Breast epithelium (tissue), 4 donors: ENCODE measurements at regions not wholly inside any gene's neighbourhood (a gene's known extent, or its start where the extent isn't known, plus 50 kb on each side); places are given as distances from the start of the nearest gene placed in this dataset.

Experiments used
- DNase-seq, 2 donors: peaks; one replicate each; pipeline ENCODE4 v3.0.0-alpha.2; 2019; ENCODE audit warnings: low spot score in 2 of 2
- H3K27ac ChIP-seq, 2 donors: fragments of 200-600 bp; sonication (generic) in 1 of 2; one replicate each; pipeline ENCODE4 v1.5.1; 2016 to 2019; ENCODE audit warnings: mild to moderate bottlenecking in 1 of 2
- H3K27me3 ChIP-seq, 2 donors: fragments of 200-600 bp; sonication (generic) in 1 of 2; one replicate each; pipeline versions ENCODE4 v1.5.1 to v1.6.0; 2017 to 2019; ENCODE audit warnings: control low read depth in 1 of 2, mild to moderate bottlenecking in 1 of 2
- H3K36me3 ChIP-seq: fragments of 200-600 bp; one replicate; pipeline ENCODE4 v1.5.1; 2019
- H3K4me1 ChIP-seq, 2 donors: fragments of 200-600 bp; sonication (generic); one replicate each; pipeline ENCODE4 v1.5.1; 2016 to 2019; ENCODE audit warnings: control low read depth in 1 of 2
- H3K4me3 ChIP-seq, 3 donors: fragments of 200-600 bp; sonication (generic); 1 replicate in 2 of 3; 2 replicates in 1 of 3; pipeline ENCODE4 v1.5.1; 2016 to 2019; ENCODE audit warnings: mild to moderate bottlenecking in 3 of 3, moderate library complexity in 2 of 3
- H3K9me3 ChIP-seq, 2 donors: fragments of 200-600 bp; sonication (generic) in 1 of 2; one replicate each; pipeline ENCODE4 v1.5.1; 2016 to 2019; ENCODE audit warnings: control low read depth in 1 of 2
- POLR2A ChIP-seq: fragments of 450-650 bp; IDR thresholded peaks from one replicate; pipeline ENCODE4 v1.6.1; 2016; ENCODE audit warnings: antibody characterized with exemption, mild to moderate bottlenecking, moderate library complexity
- POLR2AphosphoS5 ChIP-seq, 3 donors: sonication (generic); formaldehyde crosslinking; IDR thresholded peaks; one replicate each; pipeline ENCODE4 v1.6.1; 2017; ENCODE audit warnings: antibody characterized with exemption in 3 of 3
- intact Hi-C: fragments of 100-400 bp; cut with DNase I; formaldehyde crosslinking; loops from one replicate; pipeline ENCODE4 v1.15.1; 2023; ENCODE audit warnings: low total_unique reads
- TF ChIP-seq, protein P1 (sequence below), 3 donors: fragments of 450-650 bp; IDR thresholded peaks; one replicate each; pipeline ENCODE4 v1.5.1; 2016 to 2017; ENCODE audit warnings: antibody characterized with exemption in 3 of 3, mild to moderate bottlenecking in 3 of 3, moderate library complexity in 3 of 3

DNA sequence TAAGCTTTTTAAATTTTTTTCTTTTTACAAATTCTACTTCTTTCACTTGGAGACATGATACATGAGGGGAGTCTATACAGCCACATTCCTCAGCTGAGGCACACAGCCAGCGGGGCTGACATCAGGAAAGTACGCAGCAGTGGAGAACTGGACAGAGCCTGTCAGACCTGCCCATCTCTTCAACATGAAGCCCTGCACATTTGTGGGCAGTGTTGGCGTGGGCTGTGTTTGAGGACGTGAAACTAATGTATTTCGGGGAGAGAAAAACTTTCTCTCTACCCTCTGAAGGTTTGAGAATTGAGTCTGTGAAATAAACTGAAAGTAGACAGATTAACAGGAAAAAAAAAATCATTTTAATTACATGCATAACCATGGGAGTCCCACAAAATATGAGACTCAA, 84.8 kb upstream of the HTATIP2 start:
- intact Hi-C loops = no loop called here
- Histone ChIP-seq H3K36me3 (peaks cover 5% of the 10 kb centered on the region), H3K4me3 (no peak overlapping the region), H3K27me3 (no peaks in the 10 kb centered on the region), H3K9me3 (peaks cover 0 to 9% of the 10 kb centered on the region in 2 donors), H3K4me1 (no peaks in the 10 kb centered on the region), H3K27ac (no peak overlapping the region)
- no peak for DNase-seq
- TF ChIP-seq, protein P1, sequence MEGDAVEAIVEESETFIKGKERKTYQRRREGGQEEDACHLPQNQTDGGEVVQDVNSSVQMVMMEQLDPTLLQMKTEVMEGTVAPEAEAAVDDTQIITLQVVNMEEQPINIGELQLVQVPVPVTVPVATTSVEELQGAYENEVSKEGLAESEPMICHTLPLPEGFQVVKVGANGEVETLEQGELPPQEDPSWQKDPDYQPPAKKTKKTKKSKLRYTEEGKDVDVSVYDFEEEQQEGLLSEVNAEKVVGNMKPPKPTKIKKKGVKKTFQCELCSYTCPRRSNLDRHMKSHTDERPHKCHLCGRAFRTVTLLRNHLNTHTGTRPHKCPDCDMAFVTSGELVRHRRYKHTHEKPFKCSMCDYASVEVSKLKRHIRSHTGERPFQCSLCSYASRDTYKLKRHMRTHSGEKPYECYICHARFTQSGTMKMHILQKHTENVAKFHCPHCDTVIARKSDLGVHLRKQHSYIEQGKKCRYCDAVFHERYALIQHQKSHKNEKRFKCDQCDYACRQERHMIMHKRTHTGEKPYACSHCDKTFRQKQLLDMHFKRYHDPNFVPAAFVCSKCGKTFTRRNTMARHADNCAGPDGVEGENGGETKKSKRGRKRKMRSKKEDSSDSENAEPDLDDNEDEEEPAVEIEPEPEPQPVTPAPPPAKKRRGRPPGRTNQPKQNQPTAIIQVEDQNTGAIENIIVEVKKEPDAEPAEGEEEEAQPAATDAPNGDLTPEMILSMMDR (IDR thresholded peaks at IDR 0.05) = no peak
- no peak for TF ChIP-seq POLR2AphosphoS5 (IDR thresholded peaks at IDR 0.05)
- no peak for TF ChIP-seq POLR2A

DNA sequence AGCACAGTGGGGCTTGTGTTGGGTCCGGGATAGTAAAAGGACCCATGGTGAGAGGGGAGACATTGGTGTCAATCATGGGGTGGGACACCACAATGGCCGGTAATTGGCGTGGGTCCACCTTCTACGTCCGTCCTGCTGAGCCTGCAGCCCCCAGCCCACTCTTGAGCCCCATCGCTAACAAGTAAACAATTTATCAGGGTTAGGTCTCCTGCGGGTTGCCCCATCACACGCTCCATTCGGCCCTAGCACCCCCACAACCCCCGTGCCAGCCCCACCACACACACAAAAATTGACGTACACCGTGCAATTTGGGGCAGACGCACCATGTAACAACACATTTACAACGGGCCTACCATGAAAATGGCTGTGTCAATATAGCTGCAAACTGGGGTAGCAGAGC, 86.5 kb upstream of the HTATIP2 start:
- intact Hi-C loops = no loop called here

DNA sequence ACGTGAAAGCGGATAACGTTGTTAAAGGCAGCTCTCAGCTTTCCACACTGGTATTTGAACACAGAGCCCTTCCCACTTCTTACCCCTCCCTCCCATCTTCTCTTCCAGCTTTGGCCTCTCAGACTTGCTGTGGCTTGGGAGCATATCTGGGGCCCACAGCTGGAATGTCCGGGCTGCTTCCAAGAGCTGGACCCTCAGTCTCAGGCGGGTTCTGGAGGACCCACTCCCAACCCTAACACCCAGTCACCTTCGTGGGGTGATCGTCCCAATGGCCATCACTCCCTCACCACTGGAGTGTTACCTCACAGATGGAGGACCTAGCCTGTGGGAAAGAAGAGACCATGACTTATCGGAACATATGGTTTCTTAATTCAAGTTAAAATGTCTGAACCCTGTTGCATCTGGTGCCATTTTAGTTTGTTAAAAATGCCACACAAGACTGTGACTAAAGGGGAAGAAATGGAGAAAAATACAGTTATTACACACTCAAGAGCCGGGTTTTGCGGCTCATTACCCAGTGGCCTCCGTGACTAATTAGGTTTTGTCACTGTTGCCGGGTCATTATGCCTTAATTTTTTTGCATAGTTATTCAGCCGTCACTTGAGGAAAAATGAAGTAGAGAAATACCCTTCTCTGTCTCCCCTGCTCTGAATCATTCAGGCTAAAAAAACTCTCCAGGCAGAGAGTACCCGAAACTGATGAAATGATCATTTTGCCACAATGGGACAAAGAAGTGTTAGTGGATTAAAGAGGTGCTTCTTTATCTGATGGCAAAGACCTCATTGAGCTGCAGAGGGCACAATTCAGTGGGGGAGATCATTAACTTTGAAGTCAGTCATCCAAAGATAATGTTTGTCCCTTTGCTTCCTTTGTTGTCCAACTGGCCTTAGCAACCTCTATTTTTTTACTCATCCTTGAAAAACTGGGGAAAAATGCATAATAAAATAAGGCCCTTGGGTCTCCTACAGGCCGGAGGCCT, 87.2 kb upstream of the HTATIP2 start:
- TF ChIP-seq POLR2AphosphoS5 (IDR thresholded peaks at IDR 0.05) = no peak
- TF ChIP-seq, protein P1 (IDR thresholded peaks at IDR 0.05) = no peak
- TF ChIP-seq POLR2A = no peak
- Histone ChIP-seq H3K36me3 (no peaks in the 10 kb centered on the region), H3K9me3 (no peaks in the 10 kb centered on the region), H3K4me1 (no peaks in the 10 kb centered on the region), H3K27me3 (no peaks in the 10 kb centered on the region), H3K4me3 (no peak overlapping the region), H3K27ac (no peak overlapping the region)
- intact Hi-C loops = no loop called here
- DNase-seq = no peak

More for the DNA sequence above, 86.5 kb upstream of the HTATIP2 start:
- Histone ChIP-seq H3K9me3 (no peaks in the 10 kb centered on the region), H3K36me3 (peaks cover under 1% of the 10 kb centered on the region), H3K27me3 (no peaks in the 10 kb centered on the region), H3K27ac (no peak overlapping the region), H3K4me1 (no peaks in the 10 kb centered on the region), H3K4me3 (no peak overlapping the region)
- TF ChIP-seq POLR2A (no peak), POLR2AphosphoS5 (IDR thresholded peaks at IDR 0.05) (no peak)
- TF ChIP-seq, protein P1 (IDR thresholded peaks at IDR 0.05) = no peak
- no peak for DNase-seq

DNA sequence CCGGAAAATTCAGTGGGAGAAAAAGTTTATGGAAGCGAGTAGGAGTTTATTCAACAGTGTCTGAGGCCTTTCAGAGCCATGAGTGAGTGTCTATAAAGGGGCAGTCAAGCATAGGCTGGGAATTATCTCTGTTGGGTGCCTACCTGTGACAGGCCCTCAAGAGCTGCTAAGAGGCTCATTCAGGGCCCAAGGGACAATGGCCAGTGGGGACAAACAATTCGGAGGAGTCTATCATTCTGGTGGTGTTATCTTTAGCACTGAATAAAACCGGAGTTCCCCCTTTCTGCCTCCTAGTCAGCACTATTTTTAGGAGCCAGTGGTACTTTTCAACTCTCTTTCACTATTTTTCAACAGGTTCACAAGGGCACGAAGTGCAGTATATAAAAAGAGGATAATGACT, 89.5 kb upstream of the HTATIP2 start:
- no peak for DNase-seq
- TF ChIP-seq, protein P1 (IDR thresholded peaks at IDR 0.05) = no peak
- TF ChIP-seq POLR2AphosphoS5 (IDR thresholded peaks at IDR 0.05) (no peak), POLR2A (no peak)
- Histone ChIP-seq H3K9me3 (no peaks in the 10 kb centered on the region), H3K4me1 (no peaks in the 10 kb centered on the region), H3K27ac (no peak overlapping the region), H3K4me3 (no peak overlapping the region), H3K27me3 (peaks cover 0 to 5% of the 10 kb centered on the region in 2 donors), H3K36me3 (no peaks in the 10 kb centered on the region)
- intact Hi-C loops = no loop called here

DNA sequence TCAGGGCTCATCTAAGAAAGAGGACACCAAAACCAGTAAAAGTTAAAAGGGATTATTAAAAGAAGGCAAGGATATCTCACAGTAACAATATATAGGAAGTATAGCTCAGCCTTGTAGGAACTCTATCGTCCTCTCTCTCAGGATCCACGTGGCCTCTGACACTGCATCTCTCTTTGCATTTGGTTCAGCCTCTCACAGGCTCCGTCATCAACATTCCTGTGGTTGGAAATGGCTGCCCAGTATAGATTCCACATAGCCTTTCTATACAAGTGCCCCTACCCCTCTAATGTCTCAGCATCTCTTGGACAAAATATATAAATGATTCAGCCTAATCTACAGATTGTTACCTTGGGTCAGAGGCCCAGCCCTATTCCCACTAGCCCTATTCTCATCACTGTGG, 101.3 kb upstream of the DBX1 start:
- intact Hi-C loops = no loop called here
- peaks cover 0 to 6% of the 10 kb centered on the region in 2 donors for H3K27me3 ChIP-seq
- TF ChIP-seq POLR2AphosphoS5 (IDR thresholded peaks at IDR 0.05) (no peak), POLR2A (no peak)
- TF ChIP-seq, protein P1 (IDR thresholded peaks at IDR 0.05) = no peak
- no peaks in the 10 kb centered on the region for H3K36me3 ChIP-seq
- no peak for DNase-seq
- H3K27ac ChIP-seq = no peak overlapping the region
- H3K4me3 ChIP-seq = no peak overlapping the region
- H3K9me3 ChIP-seq = no peaks in the 10 kb centered on the region
- no peaks in the 10 kb centered on the region for H3K4me1 ChIP-seq
